H9 (cell line): ENCODE measurements at regions not wholly inside any gene's neighbourhood (a gene's known extent, or its start where the extent isn't known, plus 50 kb on each side); places are given as distances from the start of the nearest gene placed in this dataset.

Experiments
- DNase-seq: peaks from one replicate; pipeline ENCODE4 v3.0.0-alpha.2; 2017
- H2AFZ ChIP-seq: one replicate; pipeline ENCODE4 v1.6.1; 2013; ENCODE audit warnings: mild to moderate bottlenecking, low read length, control low read depth, moderate library complexity
- H2AK5ac ChIP-seq: 2 replicates; pipeline ENCODE4 v1.6.1; 2013; ENCODE audit warnings: low read length, control low read depth, mixed read lengths; ENCODE audit not compliant: insufficient read length
- H2BK120ac ChIP-seq: one replicate; pipeline ENCODE4 v1.6.1; 2013; ENCODE audit warnings: low read depth, mild to moderate bottlenecking, low read length, control low read depth, inconsistent platforms; ENCODE audit not compliant: poor library complexity, severe bottlenecking
- H2BK12ac ChIP-seq: 2 replicates; pipeline ENCODE4 v1.6.1; 2013; ENCODE audit warnings: low read length, control low read depth, mixed read lengths, low read depth; ENCODE audit not compliant: insufficient read length
- H2BK15ac ChIP-seq: 2 replicates; pipeline ENCODE4 v1.6.1; 2013; ENCODE audit warnings: low read depth, low read length, control low read depth
- H2BK20ac ChIP-seq: one replicate; pipeline ENCODE4 v1.6.1; 2013; ENCODE audit warnings: low read depth, mild to moderate bottlenecking, low read length, control low read depth, inconsistent platforms; ENCODE audit not compliant: poor library complexity, severe bottlenecking
- H2BK5ac ChIP-seq: 2 replicates; pipeline ENCODE4 v1.6.1; 2013; ENCODE audit warnings: low read length, control low read depth, mixed read lengths; ENCODE audit not compliant: insufficient read length
- H3K14ac ChIP-seq: 2 replicates; pipeline ENCODE4 v1.6.1; 2013; ENCODE audit warnings: low read length, control low read depth; ENCODE audit not compliant: insufficient read depth
- H3K18ac ChIP-seq: 2 replicates; pipeline ENCODE4 v1.6.1; 2013; ENCODE audit warnings: low read depth, mild to moderate bottlenecking, mixed read lengths, low read length, control low read depth; ENCODE audit not compliant: insufficient read length
- H3K23ac ChIP-seq: 2 replicates; pipeline ENCODE4 v1.6.1; 2013; ENCODE audit warnings: low read length, control low read depth, mixed read lengths, low read depth; ENCODE audit not compliant: insufficient read length
- H3K23me2 ChIP-seq: 2 replicates; pipeline ENCODE4 v1.6.1; 2013; ENCODE audit warnings: low read depth, mild to moderate bottlenecking, mixed read lengths, low read length, control low read depth; ENCODE audit not compliant: insufficient read length, poor library complexity, severe bottlenecking
- H3K27ac ChIP-seq: 2 replicates; pipeline ENCODE4 v1.5.1; 2013; ENCODE audit warnings: low read length, control low read depth, mixed read lengths, low read depth; ENCODE audit not compliant: insufficient read length
- H3K27me3 ChIP-seq: 2 replicates; pipeline ENCODE4 v1.6.1; 2013; ENCODE audit warnings: low read length, control low read depth, inconsistent platforms; ENCODE audit not compliant: insufficient read depth
- H3K4ac ChIP-seq: 2 replicates; pipeline ENCODE4 v1.6.1; 2013; ENCODE audit warnings: low read depth, mild to moderate bottlenecking, control low read depth, inconsistent platforms, low read length, moderate library complexity
- H3K4me1 ChIP-seq: 2 replicates; pipeline ENCODE4 v1.6.1; 2013; ENCODE audit warnings: low read length, control low read depth, inconsistent platforms; ENCODE audit not compliant: insufficient read depth
- H3K4me2 ChIP-seq: 2 replicates; pipeline ENCODE4 v1.6.1; 2013; ENCODE audit warnings: low read length, control low read depth, mixed read lengths; ENCODE audit not compliant: insufficient read length, insufficient read depth
- H3K56ac ChIP-seq: 2 replicates; pipeline ENCODE4 v1.6.1; 2013; ENCODE audit warnings: low read depth, mild to moderate bottlenecking, mixed read lengths, low read length, control low read depth; ENCODE audit not compliant: insufficient read length
- H3K79me1 ChIP-seq: 2 replicates; pipeline ENCODE4 v1.6.1; 2013; ENCODE audit warnings: low read depth, mild to moderate bottlenecking, moderate library complexity, low read length, control low read depth, inconsistent platforms; ENCODE audit not compliant: insufficient read depth, poor library complexity, severe bottlenecking
- H3K79me2 ChIP-seq: 2 replicates; pipeline ENCODE4 v1.6.1; 2013; ENCODE audit warnings: low read length, control low read depth, inconsistent platforms; ENCODE audit not compliant: insufficient read depth
- H3K9ac ChIP-seq: 2 replicates; pipeline ENCODE4 v1.6.1; 2013; ENCODE audit warnings: low read length, control low read depth, mixed read lengths; ENCODE audit not compliant: insufficient read length; ENCODE audit errors: extremely low read depth
- H3K9me3 ChIP-seq: one replicate; pipeline ENCODE4 v1.6.1; 2013; ENCODE audit warnings: low read depth, low read length, inconsistent platforms; ENCODE audit not compliant: control insufficient read depth
- H3T11ph ChIP-seq: one replicate; pipeline ENCODE4 v1.6.1; 2013; ENCODE audit warnings: mild to moderate bottlenecking, low read length, control low read depth, inconsistent platforms
- H4K20me1 ChIP-seq: one replicate; pipeline ENCODE4 v1.6.1; 2013; ENCODE audit not compliant: control insufficient read depth, insufficient read length, insufficient read depth
- H4K5ac ChIP-seq: 2 replicates; pipeline ENCODE4 v1.6.1; 2013; ENCODE audit warnings: low read depth, mild to moderate bottlenecking, mixed read lengths, low read length, control low read depth; ENCODE audit not compliant: insufficient read length
- H4K8ac ChIP-seq: replicated peaks from 2 replicates; pipeline ENCODE4 v1.6.1; 2013; ENCODE audit warnings: low read length, control low read depth, mixed read lengths, low read depth; ENCODE audit not compliant: insufficient read length
- H4K91ac ChIP-seq: 2 replicates; pipeline ENCODE4 v1.6.1; 2013; ENCODE audit warnings: low read depth, mild to moderate bottlenecking, moderate library complexity, mixed read lengths, low read length, control low read depth; ENCODE audit not compliant: insufficient read length
- H3K27ac Mint-ChIP-seq, 3 experiments: 2 replicates in 2 of 3; 3 replicates in 1 of 3; pipeline ENCODE4 v1.8.0; 2020 to 2021; ENCODE audit warnings: mixed read lengths in 3 of 3, mild to moderate bottlenecking in 1 of 3, moderate library complexity in 1 of 3
- H3K27me3 Mint-ChIP-seq: 2 replicates; pipeline ENCODE4 v1.8.0; 2021; ENCODE audit warnings: low read depth, mild to moderate bottlenecking, moderate library complexity, mixed read lengths
- H3K36me3 Mint-ChIP-seq, 3 experiments: 2 replicates in 2 of 3; 3 replicates in 1 of 3; pipeline ENCODE4 v1.8.0; 2020 to 2021; ENCODE audit warnings: low read depth in 3 of 3, mixed read lengths in 3 of 3; ENCODE audit not compliant: insufficient read depth in 1 of 3
- H3K4me1 Mint-ChIP-seq, 2 experiments: 2 replicates each; pipeline ENCODE4 v1.8.0; 2020; ENCODE audit warnings: mixed read lengths in 2 of 2
- H3K4me3 Mint-ChIP-seq, 2 experiments: 2 replicates in 1 of 2; 3 replicates in 1 of 2; pipeline ENCODE4 v1.8.0; 2020 to 2021; ENCODE audit warnings: mild to moderate bottlenecking in 2 of 2, mixed read lengths in 2 of 2, moderate library complexity in 1 of 2
- H3K9me3 Mint-ChIP-seq, 2 experiments: 2 replicates in 1 of 2; 3 replicates in 1 of 2; pipeline ENCODE4 v1.8.0; 2020; ENCODE audit warnings: mild to moderate bottlenecking in 2 of 2, mixed read lengths in 2 of 2, moderate library complexity in 1 of 2
- CTCF ChIP-seq: fragments of 200-600 bp; sonication (generic); conservative IDR thresholded peaks from 3 replicates; pipeline ENCODE4 v1.8.0; 2021; ENCODE audit warnings: antibody characterized with exemption, mild to moderate bottlenecking
- WGBS: extraction: QIAGEN DNeasy Blood & Tissue Kit; methylation state at CpG from one replicate; pipeline ENCODE4 v1.1.7; 2013; ENCODE audit warnings: missing lambda C conversion rate, low lambda C conversion rate, mixed read lengths; ENCODE audit not compliant: insufficient read length; ENCODE audit errors: extremely low coverage; 5-methylcytosine and 5-hydroxymethylcytosine counted together

GRCh38 chrX:1060562-1060960 lies 151.9 kb downstream of the CRLF2 start:
- H3K27ac Mint-ChIP-seq, result no peak overlapping the region
- Histone ChIP-seq H2BK20ac (no peak overlapping the region), H3T11ph (no peak overlapping the region), H3K4ac (no peak overlapping the region), H4K91ac (no peak overlapping the region), H4K8ac (peak overlapping the region; percentile 97), H3K9ac (no peak overlapping the region), H3K79me1 (no peaks in the 10 kb centered on the region), H3K27ac (no peak overlapping the region), H3K23me2 (no peaks in the 10 kb centered on the region), H2BK12ac (no peak overlapping the region), H2BK5ac (no peak overlapping the region), H3K14ac (no peak overlapping the region), H3K4me2 (no peak overlapping the region), H2AK5ac (no peak overlapping the region), H3K56ac (no peak overlapping the region), H4K20me1 (no peaks in the 10 kb centered on the region), H3K23ac (no peak overlapping the region), H3K27me3 (no peaks in the 10 kb centered on the region), H3K4me1 (no peaks in the 10 kb centered on the region), H3K79me2 (no peaks in the 10 kb centered on the region), H3K18ac (no peak overlapping the region), H2BK120ac (no peak overlapping the region), H4K5ac (no peak overlapping the region), H2BK15ac (no peak overlapping the region), H3K9me3 (no peaks in the 10 kb centered on the region), H2AFZ (no peak overlapping the region)
- no peak for TF ChIP-seq CTCF
- no CpG with 5 or more reads among the region's 7 CpGs for WGBS
- H3K36me3 Mint-ChIP-seq, result peaks cover 4 to 25% (median 6%) of the 10 kb centered on the region in 3 experiments
- peaks cover 21 to 28% of the 10 kb centered on the region in 2 experiments for H3K9me3 Mint-ChIP-seq
- no peak overlapping the region for H3K4me3 Mint-ChIP-seq
- no peaks in the 10 kb centered on the region for H3K4me1 Mint-ChIP-seq
- no peak for DNase-seq
- no peaks in the 10 kb centered on the region; the same call in 1 of the 2 replicates for H3K27me3 Mint-ChIP-seq
